Testis (tissue), 2 donors: ENCODE measurements at regions not wholly inside any gene's neighbourhood (a gene's known extent, or its start where the extent isn't known, plus 50 kb on each side); places are given as distances from the start of the nearest gene placed in this dataset.

Source experiments
- CTCF ChIP-seq, 3 experiments: fragments of 450-650 bp in 2 of 3; fragments of 200-600 bp in 1 of 3; sonication (generic) in 1 of 3; IDR thresholded peaks; one replicate each; pipeline ENCODE4 v1.5.1; 2016 to 2019; ENCODE audit warnings: antibody characterized with exemption in 3 of 3, mild to moderate bottlenecking in 2 of 3, moderate library complexity in 1 of 3
- POLR2A ChIP-seq: fragments of 450-650 bp; IDR thresholded peaks from one replicate; pipeline ENCODE4 v1.6.1; 2017; ENCODE audit warnings: antibody characterized with exemption, mild to moderate bottlenecking, moderate library complexity

DNA sequence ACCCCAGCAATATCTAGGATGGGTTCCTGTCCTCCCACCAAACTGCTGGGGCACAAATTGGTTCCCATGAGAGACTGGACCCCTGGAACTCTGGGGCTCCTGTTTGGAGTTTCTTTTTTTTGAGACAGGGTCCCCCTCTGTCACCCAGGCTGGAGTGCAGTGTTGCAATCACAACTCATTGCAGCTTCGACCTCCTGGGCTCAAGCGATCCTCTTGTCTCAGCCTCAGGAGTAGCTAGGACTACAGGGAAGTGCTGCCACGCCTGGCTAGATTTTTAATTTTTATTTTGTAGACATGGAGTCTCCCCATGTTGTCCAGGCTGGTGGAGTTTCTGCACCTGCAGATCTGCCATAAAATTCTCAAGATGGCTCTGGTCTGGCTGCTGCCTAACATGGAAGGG lies 56.3 kb upstream of the BRD7 start:
- no peak for TF ChIP-seq CTCF (IDR thresholded peaks at IDR 0.05)
- no peak for TF ChIP-seq POLR2A
